Liver (tissue), 8 donors: ENCODE measurements at regions not wholly inside any gene's neighbourhood (a gene's known extent, or its start where the extent isn't known, plus 50 kb on each side); places are given as distances from the start of the nearest gene placed in this dataset.

ENCODE experiments used
- DNase-seq: peaks from one replicate; pipeline ENCODE4 v3.0.0-alpha.2; 2017; ENCODE audit warnings: low spot score
- H3K27ac ChIP-seq, 2 donors: one replicate each; pipeline ENCODE4 v1.7.0; 2013; ENCODE audit warnings: inconsistent platforms in 2 of 2, low read length in 2 of 2, control low read depth in 1 of 2, low read depth in 1 of 2, mild to moderate bottlenecking in 1 of 2
- H3K27me3 ChIP-seq, 4 donors: one replicate each; pipeline versions ENCODE4 v1.6.1 to v1.7.0; 2013; ENCODE audit warnings: low read length in 3 of 4, inconsistent platforms in 1 of 4, mild to moderate bottlenecking in 1 of 4, moderate library complexity in 1 of 4; ENCODE audit not compliant: control insufficient read depth in 4 of 4, insufficient read depth in 4 of 4
- H3K36me3 ChIP-seq, 4 donors: one replicate each; pipeline versions ENCODE4 v1.6.1 to v1.7.0; 2013; ENCODE audit warnings: low read length in 3 of 4, mild to moderate bottlenecking in 3 of 4, low read depth in 1 of 4, moderate library complexity in 1 of 4; ENCODE audit not compliant: control insufficient read depth in 4 of 4, insufficient read depth in 3 of 4
- H3K4me1 ChIP-seq, 4 donors: one replicate each; pipeline versions ENCODE4 v1.6.1 to v1.7.0; 2013; ENCODE audit warnings: low read length in 3 of 4, mild to moderate bottlenecking in 3 of 4, moderate library complexity in 1 of 4; ENCODE audit not compliant: control insufficient read depth in 4 of 4, insufficient read depth in 4 of 4
- H3K4me3 ChIP-seq, 3 donors: one replicate each; pipeline versions ENCODE4 v1.6.1 to v1.7.0; 2013; ENCODE audit warnings: low read length in 3 of 3, control low read depth in 1 of 3, low read depth in 1 of 3, mild to moderate bottlenecking in 1 of 3
- H3K9ac ChIP-seq, 2 donors: one replicate each; pipeline ENCODE4 v1.7.0; 2013; ENCODE audit warnings: low read length in 2 of 2, mild to moderate bottlenecking in 2 of 2, moderate library complexity in 2 of 2, control low read depth in 1 of 2, low read depth in 1 of 2
- H3K9me3 ChIP-seq, 4 donors: one replicate each; pipeline versions ENCODE4 v1.6.1 to v1.7.0; 2013; ENCODE audit warnings: low read length in 3 of 4; ENCODE audit not compliant: control insufficient read depth in 4 of 4
- CTCF ChIP-seq: fragments of 150-350 bp; IDR thresholded peaks from 2 replicates; pipeline ENCODE4 v1.5.1; 2017; ENCODE audit warnings: improper control_type of control experiment, low read depth, low read length; ENCODE audit not compliant: missing input control
- EGR1 ChIP-seq, 2 donors: IDR thresholded peaks; 2 replicates each; pipeline ENCODE4 v1.6.1; 2016 to 2018; ENCODE audit warnings: antibody characterized with exemption in 2 of 2, low read depth in 2 of 2
- FOXA1 ChIP-seq: IDR thresholded peaks from 2 replicates; pipeline ENCODE4 v1.6.1; 2016; ENCODE audit warnings: antibody characterized with exemption
- FOXA2 ChIP-seq: IDR thresholded peaks from 2 replicates; pipeline ENCODE4 v1.6.1; 2016; ENCODE audit warnings: antibody characterized with exemption
- GABPA ChIP-seq, 2 donors: IDR thresholded peaks in 1 of 2; conservative IDR thresholded peaks in 1 of 2; 2 replicates each; pipeline ENCODE4 v1.6.1; 2016; ENCODE audit warnings: antibody characterized with exemption in 2 of 2, mild to moderate bottlenecking in 1 of 2, moderate library complexity in 1 of 2
- HNF4A ChIP-seq, 2 donors: conservative IDR thresholded peaks; 2 replicates each; pipeline ENCODE4 v1.6.1; 2016; ENCODE audit warnings: antibody characterized with exemption in 2 of 2, mild to moderate bottlenecking in 2 of 2
- HNF4G ChIP-seq: IDR thresholded peaks from 2 replicates; pipeline ENCODE4 v1.6.1; 2016; ENCODE audit warnings: antibody characterized with exemption
- JUND ChIP-seq, 2 donors: IDR thresholded peaks; 2 replicates each; pipeline ENCODE4 v1.6.1; 2016; ENCODE audit warnings: antibody characterized with exemption in 2 of 2
- MAX ChIP-seq: IDR thresholded peaks from 2 replicates; pipeline ENCODE4 v1.6.1; 2016; ENCODE audit warnings: antibody characterized with exemption
- NR2F2 ChIP-seq: IDR thresholded peaks from 2 replicates; pipeline ENCODE4 v1.6.1; 2016; ENCODE audit warnings: antibody characterized with exemption
- RAD21 ChIP-seq, 2 donors: IDR thresholded peaks; 2 replicates each; pipeline ENCODE4 v1.6.1; 2016; ENCODE audit warnings: antibody characterized with exemption in 2 of 2, mild to moderate bottlenecking in 2 of 2
- RXRA ChIP-seq, 2 donors: IDR thresholded peaks; 2 replicates each; pipeline ENCODE4 v1.6.1; 2017 to 2018; ENCODE audit warnings: antibody characterized with exemption in 2 of 2, mild to moderate bottlenecking in 1 of 2
- SP1 ChIP-seq: IDR thresholded peaks from 2 replicates; pipeline ENCODE4 v1.6.1; 2018; ENCODE audit warnings: antibody characterized with exemption, mild to moderate bottlenecking
- TAF1 ChIP-seq: conservative IDR thresholded peaks from 2 replicates; pipeline ENCODE4 v1.6.1; 2016; ENCODE audit warnings: antibody characterized with exemption, mild to moderate bottlenecking
- YY1 ChIP-seq: IDR thresholded peaks from 2 replicates; pipeline ENCODE4 v1.6.1; 2016; ENCODE audit warnings: antibody characterized with exemption, mild to moderate bottlenecking
- ZBTB33 ChIP-seq: IDR thresholded peaks from 2 replicates; pipeline ENCODE4 v1.6.1; 2016; ENCODE audit warnings: antibody characterized with exemption
- WGBS: extraction: QIAGEN DNeasy Blood & Tissue Kit; methylation state at CpG from one replicate; pipeline ENCODE4 v1.1.7; 2013; 5-methylcytosine and 5-hydroxymethylcytosine counted together
- TF ChIP-seq, protein P1 (sequence below): IDR thresholded peaks from 2 replicates; pipeline ENCODE4 v1.6.1; 2016; ENCODE audit warnings: antibody characterized with exemption, mild to moderate bottlenecking
- TF ChIP-seq, protein P2 (sequence below): IDR thresholded peaks from 2 replicates; pipeline ENCODE4 v1.6.1; 2016; ENCODE audit warnings: antibody characterized with exemption
- donor health status: healthy.
- donor health status: healthy.
- donor health status: healthy.
- donor health status: healthy.
- donor health status: healthy.

- H3K27ac ChIP-seq: no peak overlapping the region
- no peak for DNase-seq
- H3K9me3 ChIP-seq: no peaks in the 10 kb centered on the region
- no peak overlapping the region for H3K4me3 ChIP-seq
- H3K27me3 ChIP-seq: peaks cover 0 to 3% (median 0%) of the 10 kb centered on the region in 4 donors
- WGBS: 48% methylated on average over 11 of the region's 11 CpGs
- TF ChIP-seq MAX (no peak), SP1 (no peak), FOXA1 (no peak), RAD21 (IDR thresholded peaks at IDR 0.05) (no peak), ZBTB33 (no peak), YY1 (no peak), EGR1 (IDR thresholded peaks at IDR 0.05; ENCODE audit: low read depth in 2 of 2) (no peak), RXRA (IDR thresholded peaks at IDR 0.05) (no peak), FOXA2 (no peak), TAF1 (no peak), NR2F2 (no peak), GABPA (IDR thresholded peaks at IDR 0.05 in 1 of 2, conservative IDR thresholded peaks at IDR 0.05 in 1 of 2) (no peak), CTCF (no peak), HNF4A (conservative IDR thresholded peaks at IDR 0.05) (no peak), JUND (IDR thresholded peaks at IDR 0.05) (no peak), HNF4G (no peak)
- TF ChIP-seq, protein P1, sequence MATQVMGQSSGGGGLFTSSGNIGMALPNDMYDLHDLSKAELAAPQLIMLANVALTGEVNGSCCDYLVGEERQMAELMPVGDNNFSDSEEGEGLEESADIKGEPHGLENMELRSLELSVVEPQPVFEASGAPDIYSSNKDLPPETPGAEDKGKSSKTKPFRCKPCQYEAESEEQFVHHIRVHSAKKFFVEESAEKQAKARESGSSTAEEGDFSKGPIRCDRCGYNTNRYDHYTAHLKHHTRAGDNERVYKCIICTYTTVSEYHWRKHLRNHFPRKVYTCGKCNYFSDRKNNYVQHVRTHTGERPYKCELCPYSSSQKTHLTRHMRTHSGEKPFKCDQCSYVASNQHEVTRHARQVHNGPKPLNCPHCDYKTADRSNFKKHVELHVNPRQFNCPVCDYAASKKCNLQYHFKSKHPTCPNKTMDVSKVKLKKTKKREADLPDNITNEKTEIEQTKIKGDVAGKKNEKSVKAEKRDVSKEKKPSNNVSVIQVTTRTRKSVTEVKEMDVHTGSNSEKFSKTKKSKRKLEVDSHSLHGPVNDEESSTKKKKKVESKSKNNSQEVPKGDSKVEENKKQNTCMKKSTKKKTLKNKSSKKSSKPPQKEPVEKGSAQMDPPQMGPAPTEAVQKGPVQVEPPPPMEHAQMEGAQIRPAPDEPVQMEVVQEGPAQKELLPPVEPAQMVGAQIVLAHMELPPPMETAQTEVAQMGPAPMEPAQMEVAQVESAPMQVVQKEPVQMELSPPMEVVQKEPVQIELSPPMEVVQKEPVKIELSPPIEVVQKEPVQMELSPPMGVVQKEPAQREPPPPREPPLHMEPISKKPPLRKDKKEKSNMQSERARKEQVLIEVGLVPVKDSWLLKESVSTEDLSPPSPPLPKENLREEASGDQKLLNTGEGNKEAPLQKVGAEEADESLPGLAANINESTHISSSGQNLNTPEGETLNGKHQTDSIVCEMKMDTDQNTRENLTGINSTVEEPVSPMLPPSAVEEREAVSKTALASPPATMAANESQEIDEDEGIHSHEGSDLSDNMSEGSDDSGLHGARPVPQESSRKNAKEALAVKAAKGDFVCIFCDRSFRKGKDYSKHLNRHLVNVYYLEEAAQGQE: no peak
- TF ChIP-seq, protein P2, sequence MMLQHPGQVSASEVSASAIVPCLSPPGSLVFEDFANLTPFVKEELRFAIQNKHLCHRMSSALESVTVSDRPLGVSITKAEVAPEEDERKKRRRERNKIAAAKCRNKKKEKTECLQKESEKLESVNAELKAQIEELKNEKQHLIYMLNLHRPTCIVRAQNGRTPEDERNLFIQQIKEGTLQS: no peak
- H3K36me3 ChIP-seq: no peaks in the 10 kb centered on the region
- no peaks in the 10 kb centered on the region for H3K4me1 ChIP-seq
- no peak overlapping the region for H3K9ac ChIP-seq
Observed at GRCh38 chr20:60718743-60719480, 533.1 kb upstream of the CDH4 start.
